ENCODE measurements at regions not wholly inside any gene's neighbourhood (a gene's known extent, or its start where the extent isn't known, plus 50 kb on each side); places are given as distances from the start of the nearest gene placed in this dataset.
"Not testable (repeated sequence)": the region's sequence is repeated elsewhere in the genome, so short reads cannot be mapped to it uniquely, and the experiment has no call there.

GRCh38 chr15:69766156-69766555 lies 313.5 kb downstream of the RPLP1 start:
- H3K9me3 ChIP-seq (ENCODE audit: low read length): no peaks in the 10 kb centered on the region
- H3K4me1 ChIP-seq (ENCODE audit: low read length): peaks cover 16% of the 10 kb centered on the region
- H4K20me1 ChIP-seq (ENCODE audit: insufficient read depth, low read depth, low read length): no peaks in the 10 kb centered on the region

GRCh38 chr15:69767191-69767590 lies 314.6 kb downstream of the RPLP1 start:
- no peak overlapping the region for H3K4me3 ChIP-seq (ENCODE audit: low read length)
- no peaks in the 10 kb centered on the region for H3K36me3 ChIP-seq (ENCODE audit: insufficient read depth, low read length)
- no peak for DNase-seq
- no peaks in the 10 kb centered on the region for H3K27me3 ChIP-seq (ENCODE audit: low read length)
- no peaks in the 10 kb centered on the region for H3K9me2 ChIP-seq (replicated peaks; ENCODE audit: insufficient read depth, low read length)
- no peaks in the 10 kb centered on the region for H3K9me3 ChIP-seq (ENCODE audit: low read length)
- peaks cover 16% of the 10 kb centered on the region for H3K4me1 ChIP-seq (ENCODE audit: low read length)
- no peaks in the 10 kb centered on the region for H3K79me2 ChIP-seq (ENCODE audit: low read length)
- H4K20me1 ChIP-seq (ENCODE audit: insufficient read depth, low read depth, low read length): no peaks in the 10 kb centered on the region
- H2AFZ ChIP-seq (ENCODE audit: low read length): no peak overlapping the region
- H3K9ac ChIP-seq (ENCODE audit: low read length): no peak overlapping the region
- H3K4me2 ChIP-seq (ENCODE audit: low read depth, low read length, poor library complexity, severe bottlenecking): no peak overlapping the region
- no peak overlapping the region for H3K27ac ChIP-seq (ENCODE audit: low read length)

More at GRCh38 chr15:69766156-69766555, 313.5 kb downstream of the RPLP1 start:
- DNase-seq: no peak
- Histone ChIP-seq H3K9me2 (replicated peaks; ENCODE audit: insufficient read depth, low read length) (no peaks in the 10 kb centered on the region), H3K4me2 (ENCODE audit: low read depth, low read length, poor library complexity, severe bottlenecking) (no peak overlapping the region), H3K9ac (ENCODE audit: low read length) (no peak overlapping the region), H2AFZ (ENCODE audit: low read length) (no peak overlapping the region), H3K79me2 (ENCODE audit: low read length) (no peaks in the 10 kb centered on the region), H3K36me3 (ENCODE audit: insufficient read depth, low read length) (no peaks in the 10 kb centered on the region), H3K4me3 (ENCODE audit: low read length) (no peak overlapping the region), H3K27ac (ENCODE audit: low read length) (no peak overlapping the region), H3K27me3 (ENCODE audit: low read length) (no peaks in the 10 kb centered on the region)

GRCh38 chr15:69769336-69769735 lies 316.7 kb downstream of the RPLP1 start:
- H3K9ac ChIP-seq (ENCODE audit: low read length); H3K4me2 ChIP-seq (ENCODE audit: low read depth, low read length, poor library complexity, severe bottlenecking); H3K4me1 ChIP-seq (ENCODE audit: low read length); H3K36me3 ChIP-seq (ENCODE audit: insufficient read depth, low read length); H4K20me1 ChIP-seq (ENCODE audit: insufficient read depth, low read depth, low read length); H3K9me3 ChIP-seq (ENCODE audit: low read length); H3K4me3 ChIP-seq (ENCODE audit: low read length); H3K27me3 ChIP-seq (ENCODE audit: low read length); DNase-seq; H3K79me2 ChIP-seq (ENCODE audit: low read length); H3K9me2 ChIP-seq (replicated peaks; ENCODE audit: insufficient read depth, low read length); H3K27ac ChIP-seq (ENCODE audit: low read length); H2AFZ ChIP-seq (ENCODE audit: low read length): not testable (repeated sequence)

GRCh38 chr15:69774258-69774657 lies 321.6 kb downstream of the RPLP1 start:
- not testable (repeated sequence) for H3K27me3 ChIP-seq (ENCODE audit: low read length); H3K4me3 ChIP-seq (ENCODE audit: low read length); H3K27ac ChIP-seq (ENCODE audit: low read length); H2AFZ ChIP-seq (ENCODE audit: low read length); H3K9ac ChIP-seq (ENCODE audit: low read length); H3K79me2 ChIP-seq (ENCODE audit: low read length); H3K4me2 ChIP-seq (ENCODE audit: low read depth, low read length, poor library complexity, severe bottlenecking); H3K4me1 ChIP-seq (ENCODE audit: low read length); DNase-seq; H3K36me3 ChIP-seq (ENCODE audit: insufficient read depth, low read length); H3K9me2 ChIP-seq (replicated peaks; ENCODE audit: insufficient read depth, low read length); H3K9me3 ChIP-seq (ENCODE audit: low read length); H4K20me1 ChIP-seq (ENCODE audit: insufficient read depth, low read depth, low read length)

GRCh38 chr15:69774711-69775110 lies 322.1 kb downstream of the RPLP1 start:
- not testable (repeated sequence) for H3K4me1 ChIP-seq (ENCODE audit: low read length); H3K4me3 ChIP-seq (ENCODE audit: low read length); H3K9me3 ChIP-seq (ENCODE audit: low read length); H2AFZ ChIP-seq (ENCODE audit: low read length); H3K27me3 ChIP-seq (ENCODE audit: low read length); H3K27ac ChIP-seq (ENCODE audit: low read length); H3K4me2 ChIP-seq (ENCODE audit: low read depth, low read length, poor library complexity, severe bottlenecking); H3K79me2 ChIP-seq (ENCODE audit: low read length); H3K9ac ChIP-seq (ENCODE audit: low read length); DNase-seq; H4K20me1 ChIP-seq (ENCODE audit: insufficient read depth, low read depth, low read length); H3K36me3 ChIP-seq (ENCODE audit: insufficient read depth, low read length); H3K9me2 ChIP-seq (replicated peaks; ENCODE audit: insufficient read depth, low read length)

GRCh38 chr15:69777356-69777755 lies 320.4 kb downstream of the TLE3 start:
- H3K27me3 ChIP-seq (ENCODE audit: low read length): no peaks in the 10 kb centered on the region
- no peak overlapping the region for H3K27ac ChIP-seq (ENCODE audit: low read length)
- no peak overlapping the region for H3K9ac ChIP-seq (ENCODE audit: low read length)
- no peaks in the 10 kb centered on the region for H3K36me3 ChIP-seq (ENCODE audit: insufficient read depth, low read length)
- H3K9me2 ChIP-seq (replicated peaks; ENCODE audit: insufficient read depth, low read length): no peaks in the 10 kb centered on the region
- no peak overlapping the region for H3K4me3 ChIP-seq (ENCODE audit: low read length)
- H4K20me1 ChIP-seq (ENCODE audit: insufficient read depth, low read depth, low read length): no peaks in the 10 kb centered on the region
- no peaks in the 10 kb centered on the region for H3K79me2 ChIP-seq (ENCODE audit: low read length)
- DNase-seq: no peak
- H2AFZ ChIP-seq (ENCODE audit: low read length): no peak overlapping the region
- no peak overlapping the region for H3K4me2 ChIP-seq (ENCODE audit: low read depth, low read length, poor library complexity, severe bottlenecking)
- H3K4me1 ChIP-seq (ENCODE audit: low read length): peaks cover 8% of the 10 kb centered on the region
- peaks cover 4% of the 10 kb centered on the region; the same call in 1 of the 2 replicates for H3K9me3 ChIP-seq (ENCODE audit: low read length)

- Histone ChIP-seq H3K27ac (ENCODE audit: low read length) (no peak overlapping the region), H3K9ac (ENCODE audit: low read length) (no peak overlapping the region), H3K4me2 (ENCODE audit: low read depth, low read length, poor library complexity, severe bottlenecking) (no peak overlapping the region), H2AFZ (ENCODE audit: low read length) (no peak overlapping the region), H3K9me2 (replicated peaks; ENCODE audit: insufficient read depth, low read length) (no peaks in the 10 kb centered on the region), H4K20me1 (ENCODE audit: insufficient read depth, low read depth, low read length) (no peaks in the 10 kb centered on the region), H3K79me2 (ENCODE audit: low read length) (no peaks in the 10 kb centered on the region), H3K27me3 (ENCODE audit: low read length) (0 out of 2 replicates have a peak, but pooled peaks cover 2% of the 10 kb centered on the region), H3K4me3 (ENCODE audit: low read length) (no peak overlapping the region), H3K9me3 (ENCODE audit: low read length) (peaks cover 4% of the 10 kb centered on the region; the same call in 1 of the 2 replicates), H3K4me1 (ENCODE audit: low read length) (peaks cover 14% of the 10 kb centered on the region), H3K36me3 (ENCODE audit: insufficient read depth, low read length) (no peaks in the 10 kb centered on the region)
- DNase-seq: no peak
Measured at GRCh38 chr15:69780374-69780773, 317.3 kb downstream of the TLE3 start.

- no peaks in the 10 kb centered on the region for H3K79me2 ChIP-seq (ENCODE audit: low read length)
- no peaks in the 10 kb centered on the region for H3K36me3 ChIP-seq (ENCODE audit: insufficient read depth, low read length)
- H3K27me3 ChIP-seq (ENCODE audit: low read length): 0 out of 2 replicates have a peak, but pooled peaks cover 2% of the 10 kb centered on the region
- no peaks in the 10 kb centered on the region for H4K20me1 ChIP-seq (ENCODE audit: insufficient read depth, low read depth, low read length)
- no peak for DNase-seq
- H3K4me3 ChIP-seq (ENCODE audit: low read length): no peak overlapping the region
- peaks cover 4% of the 10 kb centered on the region; the same call in 1 of the 2 replicates for H3K9me3 ChIP-seq (ENCODE audit: low read length)
- H2AFZ ChIP-seq (ENCODE audit: low read length): no peak overlapping the region
- peaks cover 14% of the 10 kb centered on the region for H3K4me1 ChIP-seq (ENCODE audit: low read length)
- no peak overlapping the region for H3K9ac ChIP-seq (ENCODE audit: low read length)
- no peaks in the 10 kb centered on the region for H3K9me2 ChIP-seq (replicated peaks; ENCODE audit: insufficient read depth, low read length)
- no peak overlapping the region for H3K27ac ChIP-seq (ENCODE audit: low read length)
- no peak overlapping the region for H3K4me2 ChIP-seq (ENCODE audit: low read depth, low read length, poor library complexity, severe bottlenecking)
Measured at GRCh38 chr15:69780981-69781380, 316.7 kb downstream of the TLE3 start.

All from Karpas-422 (cell line).